Endothelial cell of umbilical vein (primary cell): ENCODE measurements at regions not wholly inside any gene's neighbourhood (a gene's known extent, or its start where the extent isn't known, plus 50 kb on each side); places are given as distances from the start of the nearest gene placed in this dataset.

Source experiments
- BruUV-seq: library from RNA; stranded (reverse); fragments of 400-500 nt; replicated peaks from 2 replicates; lab custom pipeline; 2021; lab: Mats Ljungman, UMichigan
- CTCF ChIA-PET: fragments of 300-600, 350-600 bp; sonication (Branson Sonifier 250); formaldehyde crosslinking; loops from one replicate; lab custom pipeline; 2021; ENCODE audit warnings: antibody characterized with exemption, inconsistent platforms; lab: Charles Lee
- POLR2A ChIA-PET: fragments of 300-600, 350-600 bp; sonication (Branson Sonifier 250); formaldehyde crosslinking; loops from one replicate; lab custom pipeline; 2021; ENCODE audit warnings: antibody characterized with exemption, inconsistent platforms; lab: Charles Lee
- DNase-seq: peaks from one replicate; pipeline ENCODE4 v3.0.0-alpha.2; 2011; ENCODE audit warnings: low read depth, low spot score
- FAIRE-seq: peaks from 2 replicates; lab custom pipeline; 2011; peaks lifted over from hg19 to GRCh38; lab: Jason Lieb, UNC
- H2AFZ ChIP-seq: 2 replicates; pipeline ENCODE4 v1.6.0; 2012; ENCODE audit warnings: low read depth, low read length, control low read depth, inconsistent platforms
- H3K27ac ChIP-seq: 2 replicates; pipeline ENCODE4 v1.5.1; 2011; ENCODE audit warnings: low read depth, mild to moderate bottlenecking, control low read depth, low read length, moderate library complexity; ENCODE audit not compliant: insufficient read depth
- H3K27me3 ChIP-seq, 2 experiments: 2 replicates each; pipeline versions ENCODE4 v1.6.0 to v1.6.1; 2011; ENCODE audit warnings: low read length in 2 of 2, mixed read lengths in 1 of 2; ENCODE audit not compliant: control insufficient read depth in 2 of 2, insufficient read depth in 2 of 2
- H3K36me3 ChIP-seq, 2 experiments: 2 replicates in 1 of 2; 3 replicates in 1 of 2; pipeline ENCODE4 v1.5.1; 2011; ENCODE audit warnings: low read length in 2 of 2, mild to moderate bottlenecking in 1 of 2, moderate library complexity in 1 of 2; ENCODE audit not compliant: control insufficient read depth in 2 of 2, insufficient read depth in 2 of 2; ENCODE audit errors: extremely low read depth in 1 of 2
- H3K4me1 ChIP-seq: 3 replicates; pipeline ENCODE4 v1.5.1; 2011; ENCODE audit warnings: mild to moderate bottlenecking, low read length; ENCODE audit not compliant: control insufficient read depth, insufficient read depth; ENCODE audit errors: extremely low read depth
- H3K4me2 ChIP-seq: 2 replicates; pipeline ENCODE4 v1.6.1; 2011; ENCODE audit warnings: low read length, control low read depth, mixed read lengths; ENCODE audit not compliant: insufficient read depth
- H3K4me3 ChIP-seq, 3 experiments: fragments of 200-600 bp in 1 of 3; sonication (generic), shearing (Covaris generic) in 1 of 3; replicated peaks in 1 of 3; 2 replicates each; pipeline ENCODE4 v1.5.1; 2011 to 2016; ENCODE audit warnings: control low read depth in 3 of 3, low read length in 3 of 3, mild to moderate bottlenecking in 2 of 3, inconsistent platforms in 1 of 3, low read depth in 1 of 3, moderate library complexity in 1 of 3; ENCODE audit not compliant: insufficient read depth in 1 of 3
- H3K79me2 ChIP-seq: 2 replicates; pipeline ENCODE4 v1.6.0; 2012; ENCODE audit warnings: low read length, inconsistent platforms; ENCODE audit not compliant: control insufficient read depth, insufficient read depth
- H3K9ac ChIP-seq: replicated peaks from 2 replicates; pipeline ENCODE3; 2011; ENCODE audit warnings: low read length, control low read depth; ENCODE audit not compliant: insufficient read depth; ENCODE audit errors: extremely low read depth
- H3K9me1 ChIP-seq: replicated peaks from 3 replicates; pipeline ENCODE4 v1.6.0; 2011; ENCODE audit warnings: mild to moderate bottlenecking, low read length; ENCODE audit not compliant: control insufficient read depth, insufficient read depth; ENCODE audit errors: extremely low read depth
- H3K9me3 ChIP-seq: replicated peaks from 2 replicates; pipeline ENCODE4 v1.5.1; 2012; ENCODE audit warnings: low read length, inconsistent platforms; ENCODE audit not compliant: control insufficient read depth, insufficient read depth
- H4K20me1 ChIP-seq: replicated peaks from 2 replicates; pipeline ENCODE3; 2011; ENCODE audit warnings: mild to moderate bottlenecking, low read length; ENCODE audit not compliant: control insufficient read depth, insufficient read depth; ENCODE audit errors: extremely low read depth
- EZH2 ChIP-seq: IDR thresholded peaks from 2 replicates; pipeline ENCODE4 v1.6.1; 2012; ENCODE audit warnings: borderline replicate concordance, low read depth, mild to moderate bottlenecking, moderate library complexity, low read length, inconsistent platforms; ENCODE audit not compliant: severe bottlenecking
- FOS ChIP-seq: IDR thresholded peaks from 2 replicates; pipeline ENCODE4 v1.6.1; 2011; ENCODE audit warnings: mild to moderate bottlenecking, low read length, moderate library complexity, borderline replicate concordance; ENCODE audit not compliant: insufficient read depth
- GATA2 ChIP-seq: IDR thresholded peaks from 2 replicates; pipeline ENCODE4 v1.7.0; 2011; ENCODE audit warnings: low read depth, mild to moderate bottlenecking, moderate library complexity, mixed read lengths, low read length; ENCODE audit not compliant: insufficient read length, insufficient read depth
- JUN ChIP-seq: IDR thresholded peaks from 2 replicates; pipeline ENCODE4 v1.6.1; 2011; ENCODE audit warnings: borderline replicate concordance, low read depth; ENCODE audit not compliant: insufficient read length, insufficient read depth
- MAX ChIP-seq: IDR thresholded peaks from 2 replicates; pipeline ENCODE4 v1.6.1; 2011; ENCODE audit not compliant: insufficient read depth, insufficient read length
- MYC ChIP-seq: IDR thresholded peaks from one replicate; pipeline ENCODE4 v1.6.1; 2011; ENCODE audit warnings: mild to moderate bottlenecking, low read depth, low read length
- POLR2A ChIP-seq: IDR thresholded peaks from 2 replicates; pipeline ENCODE4 v1.6.1; 2012; ENCODE audit warnings: low read depth, mild to moderate bottlenecking, control low read depth, low read length
- POLR2AphosphoS5 ChIP-seq: IDR thresholded peaks from 2 replicates; pipeline ENCODE4 v1.6.1; 2012; ENCODE audit warnings: low read depth, mild to moderate bottlenecking, control low read depth, low read length, moderate library complexity; ENCODE audit not compliant: insufficient read depth
- dilution Hi-C: fragments of 300-500 bp; cut with MboI; formaldehyde crosslinking; loops from one replicate; pipeline ENCODE4 v1.15.0; 2019; ENCODE audit warnings: low sequenced_read_pairs; ENCODE audit not compliant: extremely low pct_ligation_motif_present
- intact Hi-C: fragments of 100-400 bp; cut with micrococcal nuclease; formaldehyde crosslinking; loops from one replicate; pipeline ENCODE4 v1.10.0; 2022
- TF ChIP-seq, protein P1 (sequence below), 2 donors: IDR thresholded peaks; 1 replicate in 1 of 2; 2 replicates in 1 of 2; pipeline ENCODE4 v1.5.1; 2011; ENCODE audit warnings: low read length in 2 of 2, mild to moderate bottlenecking in 2 of 2, moderate library complexity in 2 of 2, control low read depth in 1 of 2, inconsistent platforms in 1 of 2, low read depth in 1 of 2; ENCODE audit not compliant: insufficient read depth in 1 of 2; ENCODE audit errors: extremely low read depth in 1 of 2

GRCh38 chr2:215189393-215189792 is 51.0 kb upstream of the ABCA12 start:
- H3K4me2 ChIP-seq = no peak overlapping the region
- peaks cover 0 to 2% of the 10 kb centered on the region in 2 experiments for H3K27me3 ChIP-seq
- peaks cover 3% of the 10 kb centered on the region for H3K4me1 ChIP-seq
- dilution Hi-C loops = no loop called here
- H3K79me2 ChIP-seq = no peaks in the 10 kb centered on the region
- DNase-seq = no peak
- no peak overlapping the region for H2AFZ ChIP-seq
- TF ChIP-seq, protein P1, sequence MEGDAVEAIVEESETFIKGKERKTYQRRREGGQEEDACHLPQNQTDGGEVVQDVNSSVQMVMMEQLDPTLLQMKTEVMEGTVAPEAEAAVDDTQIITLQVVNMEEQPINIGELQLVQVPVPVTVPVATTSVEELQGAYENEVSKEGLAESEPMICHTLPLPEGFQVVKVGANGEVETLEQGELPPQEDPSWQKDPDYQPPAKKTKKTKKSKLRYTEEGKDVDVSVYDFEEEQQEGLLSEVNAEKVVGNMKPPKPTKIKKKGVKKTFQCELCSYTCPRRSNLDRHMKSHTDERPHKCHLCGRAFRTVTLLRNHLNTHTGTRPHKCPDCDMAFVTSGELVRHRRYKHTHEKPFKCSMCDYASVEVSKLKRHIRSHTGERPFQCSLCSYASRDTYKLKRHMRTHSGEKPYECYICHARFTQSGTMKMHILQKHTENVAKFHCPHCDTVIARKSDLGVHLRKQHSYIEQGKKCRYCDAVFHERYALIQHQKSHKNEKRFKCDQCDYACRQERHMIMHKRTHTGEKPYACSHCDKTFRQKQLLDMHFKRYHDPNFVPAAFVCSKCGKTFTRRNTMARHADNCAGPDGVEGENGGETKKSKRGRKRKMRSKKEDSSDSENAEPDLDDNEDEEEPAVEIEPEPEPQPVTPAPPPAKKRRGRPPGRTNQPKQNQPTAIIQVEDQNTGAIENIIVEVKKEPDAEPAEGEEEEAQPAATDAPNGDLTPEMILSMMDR (IDR thresholded peaks at IDR 0.05; ENCODE audit: extremely low read depth in 1 of 2, insufficient read depth in 1 of 2, low read depth in 1 of 2, low read length in 2 of 2) = no peak
- no peak for TF ChIP-seq POLR2A
- TF ChIP-seq POLR2AphosphoS5 = no peak
- TF ChIP-seq GATA2 = no peak
- TF ChIP-seq MYC = no peak
- TF ChIP-seq FOS = no peak
- TF ChIP-seq MAX = no peak
- no peak for TF ChIP-seq EZH2
- no peak for TF ChIP-seq JUN
- no peaks in the 10 kb centered on the region for H3K36me3 ChIP-seq
- ChIA-PET POLR2A (no interaction called here), CTCF (no interaction called here)
- H3K27ac ChIP-seq = no peak overlapping the region
- intact Hi-C loops = no loop called here
- no peaks in the 10 kb centered on the region for H4K20me1 ChIP-seq
- no peak overlapping the region for H3K9ac ChIP-seq
- BruUV-seq = no TSS peak
- no peak overlapping the region for H3K4me3 ChIP-seq
- H3K9me3 ChIP-seq = no peaks in the 10 kb centered on the region
- no peaks in the 10 kb centered on the region for H3K9me1 ChIP-seq
- FAIRE-seq = no peak
